ENCODE measurements at regions not wholly inside any gene's neighbourhood (a gene's known extent, or its start where the extent isn't known, plus 50 kb on each side); places are given as distances from the start of the nearest gene placed in this dataset.

GRCh38 chr18:41036346-41036745, 918.7 kb upstream of the PIK3C3 start:
- Histone ChIP-seq H3K9me3 (ENCODE audit: control insufficient read depth in 2 of 2, low read length in 2 of 2) (no peaks in the 10 kb centered on the region), H3K36me3 (ENCODE audit: control insufficient read depth in 2 of 2, insufficient read depth in 2 of 2, low read length in 2 of 2) (no peaks in the 10 kb centered on the region), H3K9ac (ENCODE audit: low read depth in 1 of 2, low read length in 2 of 2) (no peak overlapping the region), H3K27me3 (ENCODE audit: control insufficient read depth in 2 of 2, insufficient read depth in 2 of 2, low read length in 2 of 2) (no peaks in the 10 kb centered on the region), H3K4me1 (ENCODE audit: control insufficient read depth in 2 of 2, insufficient read depth in 2 of 2, low read length in 2 of 2) (no peaks in the 10 kb centered on the region), H3K27ac (ENCODE audit: low read depth in 2 of 2, low read length in 2 of 2) (no peak overlapping the region), H3K4me3 (ENCODE audit: low read length in 2 of 2) (no peak overlapping the region)

DNA sequence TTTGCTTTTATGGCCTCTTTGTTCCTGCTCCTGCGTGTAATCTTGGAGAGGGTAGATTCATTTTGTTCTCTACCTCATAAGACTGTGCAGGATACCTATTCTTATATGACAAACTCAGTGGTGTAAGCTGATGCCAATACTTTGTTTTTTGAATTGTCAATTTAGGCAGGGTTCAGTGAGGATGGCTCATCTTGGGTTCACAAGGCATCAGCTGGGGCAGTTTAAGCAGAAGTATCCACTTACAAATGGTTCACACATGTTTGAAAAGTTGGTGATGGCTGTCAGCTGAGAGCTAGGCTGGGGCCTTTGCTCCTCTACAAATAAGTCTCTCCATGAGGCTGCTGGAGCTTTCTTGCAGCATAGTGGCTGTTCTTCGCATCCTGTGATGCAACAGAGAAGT, 920.6 kb upstream of the PIK3C3 start:
- Histone ChIP-seq H3K36me3 (ENCODE audit: control insufficient read depth in 2 of 2, insufficient read depth in 2 of 2, low read length in 2 of 2) (no peaks in the 10 kb centered on the region), H3K9ac (ENCODE audit: low read depth in 1 of 2, low read length in 2 of 2) (no peak overlapping the region), H3K27ac (ENCODE audit: low read depth in 2 of 2, low read length in 2 of 2) (no peak overlapping the region), H3K4me1 (ENCODE audit: control insufficient read depth in 2 of 2, insufficient read depth in 2 of 2, low read length in 2 of 2) (no peaks in the 10 kb centered on the region), H3K9me3 (ENCODE audit: control insufficient read depth in 2 of 2, low read length in 2 of 2) (no peaks in the 10 kb centered on the region), H3K4me3 (ENCODE audit: low read length in 2 of 2) (no peak overlapping the region), H3K27me3 (ENCODE audit: control insufficient read depth in 2 of 2, insufficient read depth in 2 of 2, low read length in 2 of 2) (no peaks in the 10 kb centered on the region)

- Histone ChIP-seq H3K9ac (ENCODE audit: low read depth in 1 of 2, low read length in 2 of 2) (no peak overlapping the region), H3K4me3 (ENCODE audit: low read length in 2 of 2) (no peak overlapping the region), H3K9me3 (ENCODE audit: control insufficient read depth in 2 of 2, low read length in 2 of 2) (no peaks in the 10 kb centered on the region)
Observed at GRCh38 chr18:41025666-41026065, 929.4 kb upstream of the PIK3C3 start.

DNA sequence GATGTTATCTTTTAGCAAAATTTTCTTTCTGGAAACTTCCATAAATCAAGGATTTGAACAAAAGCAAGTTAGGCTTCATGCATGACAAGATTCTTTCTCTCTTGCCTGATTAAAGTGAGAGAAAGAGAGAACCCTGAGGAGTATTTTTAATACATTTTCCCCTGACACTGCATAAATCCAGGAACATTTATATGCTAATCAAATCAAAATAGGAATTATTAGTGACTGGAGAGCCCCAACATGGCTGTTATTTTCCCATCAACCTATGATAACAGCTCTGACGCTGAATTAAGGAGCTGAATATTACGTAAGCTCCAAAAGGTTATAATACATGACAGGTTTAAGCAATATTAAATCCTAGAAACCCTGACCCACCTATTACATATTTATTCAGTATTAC, 930.2 kb upstream of the PIK3C3 start:
- Histone ChIP-seq H3K4me3 (ENCODE audit: low read length in 2 of 2) (no peak overlapping the region), H3K9ac (ENCODE audit: low read depth in 1 of 2, low read length in 2 of 2) (no peak overlapping the region), H3K9me3 (ENCODE audit: control insufficient read depth in 2 of 2, low read length in 2 of 2) (no peaks in the 10 kb centered on the region), H3K27me3 (ENCODE audit: control insufficient read depth in 2 of 2, insufficient read depth in 2 of 2, low read length in 2 of 2) (no peaks in the 10 kb centered on the region), H3K4me1 (ENCODE audit: control insufficient read depth in 2 of 2, insufficient read depth in 2 of 2, low read length in 2 of 2) (no peaks in the 10 kb centered on the region), H3K27ac (ENCODE audit: low read depth in 2 of 2, low read length in 2 of 2) (no peak overlapping the region), H3K36me3 (ENCODE audit: control insufficient read depth in 2 of 2, insufficient read depth in 2 of 2, low read length in 2 of 2) (no peaks in the 10 kb centered on the region)

More at GRCh38 chr18:41025666-41026065, 929.4 kb upstream of the PIK3C3 start:
- Histone ChIP-seq H3K4me1 (ENCODE audit: control insufficient read depth in 2 of 2, insufficient read depth in 2 of 2, low read length in 2 of 2) (no peaks in the 10 kb centered on the region), H3K27ac (ENCODE audit: low read depth in 2 of 2, low read length in 2 of 2) (no peak overlapping the region), H3K27me3 (ENCODE audit: control insufficient read depth in 2 of 2, insufficient read depth in 2 of 2, low read length in 2 of 2) (no peaks in the 10 kb centered on the region), H3K36me3 (ENCODE audit: control insufficient read depth in 2 of 2, insufficient read depth in 2 of 2, low read length in 2 of 2) (no peaks in the 10 kb centered on the region)

GRCh38 chr18:41022484-41022883, 932.5 kb upstream of the PIK3C3 start:
- no peaks in the 10 kb centered on the region for H3K9me3 ChIP-seq (ENCODE audit: control insufficient read depth in 2 of 2, low read length in 2 of 2)
- no peak overlapping the region for H3K27ac ChIP-seq (ENCODE audit: low read depth in 2 of 2, low read length in 2 of 2)
- no peak overlapping the region for H3K9ac ChIP-seq (ENCODE audit: low read depth in 1 of 2, low read length in 2 of 2)
- H3K4me1 ChIP-seq (ENCODE audit: control insufficient read depth in 2 of 2, insufficient read depth in 2 of 2, low read length in 2 of 2), result no peaks in the 10 kb centered on the region
- H3K36me3 ChIP-seq (ENCODE audit: control insufficient read depth in 2 of 2, insufficient read depth in 2 of 2, low read length in 2 of 2), result no peaks in the 10 kb centered on the region
- H3K27me3 ChIP-seq (ENCODE audit: control insufficient read depth in 2 of 2, insufficient read depth in 2 of 2, low read length in 2 of 2), result no peaks in the 10 kb centered on the region
- no peak overlapping the region for H3K4me3 ChIP-seq (ENCODE audit: low read length in 2 of 2)

DNA sequence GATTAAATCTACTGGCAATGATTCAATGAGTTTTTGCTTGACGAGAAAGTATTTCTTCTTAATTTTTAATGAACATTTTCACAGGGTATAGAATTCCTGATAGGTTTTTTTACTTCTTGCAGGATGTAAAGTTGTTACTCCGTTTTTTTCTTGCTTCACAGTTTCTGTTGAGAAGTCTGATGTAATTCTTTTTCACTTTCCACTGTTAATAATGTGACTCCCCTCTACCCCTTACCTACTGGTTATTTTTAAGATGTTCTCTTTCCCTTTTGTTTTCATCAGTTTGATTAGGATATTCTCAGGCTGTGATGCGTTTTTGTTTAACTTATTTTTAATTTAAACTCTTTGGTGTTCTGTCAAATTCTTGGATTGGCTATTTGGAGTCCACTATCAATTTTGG, 933.9 kb upstream of the PIK3C3 start:
- Histone ChIP-seq H3K9me3 (ENCODE audit: control insufficient read depth in 2 of 2, low read length in 2 of 2) (no peaks in the 10 kb centered on the region), H3K27me3 (ENCODE audit: control insufficient read depth in 2 of 2, insufficient read depth in 2 of 2, low read length in 2 of 2) (no peaks in the 10 kb centered on the region), H3K9ac (ENCODE audit: low read depth in 1 of 2, low read length in 2 of 2) (no peak overlapping the region), H3K27ac (ENCODE audit: low read depth in 2 of 2, low read length in 2 of 2) (no peak overlapping the region), H3K4me1 (ENCODE audit: control insufficient read depth in 2 of 2, insufficient read depth in 2 of 2, low read length in 2 of 2) (no peaks in the 10 kb centered on the region), H3K4me3 (ENCODE audit: low read length in 2 of 2) (no peak overlapping the region), H3K36me3 (ENCODE audit: control insufficient read depth in 2 of 2, insufficient read depth in 2 of 2, low read length in 2 of 2) (no peaks in the 10 kb centered on the region)

GRCh38 chr18:41012194-41012593, 942.8 kb upstream of the PIK3C3 start:
- H3K27ac ChIP-seq (ENCODE audit: low read depth in 2 of 2, low read length in 2 of 2), result no peak overlapping the region
- no peaks in the 10 kb centered on the region for H3K4me1 ChIP-seq (ENCODE audit: control insufficient read depth in 2 of 2, insufficient read depth in 2 of 2, low read length in 2 of 2)
- no peak overlapping the region for H3K9ac ChIP-seq (ENCODE audit: low read depth in 1 of 2, low read length in 2 of 2)
- H3K27me3 ChIP-seq (ENCODE audit: control insufficient read depth in 2 of 2, insufficient read depth in 2 of 2, low read length in 2 of 2), result no peaks in the 10 kb centered on the region
- no peaks in the 10 kb centered on the region for H3K36me3 ChIP-seq (ENCODE audit: control insufficient read depth in 2 of 2, insufficient read depth in 2 of 2, low read length in 2 of 2)
- H3K4me3 ChIP-seq (ENCODE audit: low read length in 2 of 2), result no peak overlapping the region
- H3K9me3 ChIP-seq (ENCODE audit: control insufficient read depth in 2 of 2, low read length in 2 of 2), result no peaks in the 10 kb centered on the region

- H3K9me3 ChIP-seq (ENCODE audit: control insufficient read depth in 2 of 2, low read length in 2 of 2), result no peaks in the 10 kb centered on the region
- H3K9ac ChIP-seq (ENCODE audit: low read depth in 1 of 2, low read length in 2 of 2), result no peak overlapping the region
- no peak overlapping the region for H3K4me3 ChIP-seq (ENCODE audit: low read length in 2 of 2)
- no peaks in the 10 kb centered on the region for H3K36me3 ChIP-seq (ENCODE audit: control insufficient read depth in 2 of 2, insufficient read depth in 2 of 2, low read length in 2 of 2)
- H3K4me1 ChIP-seq (ENCODE audit: control insufficient read depth in 2 of 2, insufficient read depth in 2 of 2, low read length in 2 of 2), result no peaks in the 10 kb centered on the region
- H3K27me3 ChIP-seq (ENCODE audit: control insufficient read depth in 2 of 2, insufficient read depth in 2 of 2, low read length in 2 of 2), result no peaks in the 10 kb centered on the region
- H3K27ac ChIP-seq (ENCODE audit: low read depth in 2 of 2, low read length in 2 of 2), result no peak overlapping the region
Observed at GRCh38 chr18:41009926-41010325, 945.1 kb upstream of the PIK3C3 start.

DNA sequence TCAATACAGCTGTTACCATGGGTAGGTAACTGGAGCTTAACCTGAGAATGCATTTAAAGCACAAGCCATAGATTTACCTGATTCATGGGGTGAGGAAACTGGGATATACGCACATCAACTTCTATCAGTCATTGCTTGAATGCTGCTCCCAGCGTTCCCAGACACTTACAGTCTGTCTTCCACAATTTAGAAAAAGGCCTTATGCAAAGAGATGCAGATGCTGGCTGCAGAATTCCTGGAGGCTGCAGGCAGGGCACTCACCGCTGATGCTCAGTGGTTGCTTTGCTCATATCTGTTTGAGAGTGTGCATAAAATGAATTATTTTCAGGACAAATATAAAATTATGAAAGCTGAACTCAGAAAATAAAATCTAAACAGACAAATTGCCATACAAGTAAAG, 950.7 kb upstream of the PIK3C3 start:
- no peaks in the 10 kb centered on the region for H3K4me1 ChIP-seq (ENCODE audit: control insufficient read depth in 2 of 2, insufficient read depth in 2 of 2, low read length in 2 of 2)
- no peaks in the 10 kb centered on the region for H3K9me3 ChIP-seq (ENCODE audit: control insufficient read depth in 2 of 2, low read length in 2 of 2)
- H3K9ac ChIP-seq (ENCODE audit: low read depth in 1 of 2, low read length in 2 of 2), result no peak overlapping the region
- no peak overlapping the region for H3K27ac ChIP-seq (ENCODE audit: low read depth in 2 of 2, low read length in 2 of 2)
- no peak overlapping the region for H3K4me3 ChIP-seq (ENCODE audit: low read length in 2 of 2)
- H3K27me3 ChIP-seq (ENCODE audit: control insufficient read depth in 2 of 2, insufficient read depth in 2 of 2, low read length in 2 of 2), result no peaks in the 10 kb centered on the region
- H3K36me3 ChIP-seq (ENCODE audit: control insufficient read depth in 2 of 2, insufficient read depth in 2 of 2, low read length in 2 of 2), result no peaks in the 10 kb centered on the region

- H3K4me1 ChIP-seq (ENCODE audit: control insufficient read depth in 2 of 2, insufficient read depth in 2 of 2, low read length in 2 of 2), result no peaks in the 10 kb centered on the region
- H3K36me3 ChIP-seq (ENCODE audit: control insufficient read depth in 2 of 2, insufficient read depth in 2 of 2, low read length in 2 of 2), result no peaks in the 10 kb centered on the region
- H3K9me3 ChIP-seq (ENCODE audit: control insufficient read depth in 2 of 2, low read length in 2 of 2), result no peaks in the 10 kb centered on the region
- H3K27ac ChIP-seq (ENCODE audit: low read depth in 2 of 2, low read length in 2 of 2), result no peak overlapping the region
- no peak overlapping the region for H3K4me3 ChIP-seq (ENCODE audit: low read length in 2 of 2)
- H3K27me3 ChIP-seq (ENCODE audit: control insufficient read depth in 2 of 2, insufficient read depth in 2 of 2, low read length in 2 of 2), result no peaks in the 10 kb centered on the region
- no peak overlapping the region for H3K9ac ChIP-seq (ENCODE audit: low read depth in 1 of 2, low read length in 2 of 2)
Observed at GRCh38 chr18:40995529-40995928, 959.5 kb upstream of the PIK3C3 start.

DNA sequence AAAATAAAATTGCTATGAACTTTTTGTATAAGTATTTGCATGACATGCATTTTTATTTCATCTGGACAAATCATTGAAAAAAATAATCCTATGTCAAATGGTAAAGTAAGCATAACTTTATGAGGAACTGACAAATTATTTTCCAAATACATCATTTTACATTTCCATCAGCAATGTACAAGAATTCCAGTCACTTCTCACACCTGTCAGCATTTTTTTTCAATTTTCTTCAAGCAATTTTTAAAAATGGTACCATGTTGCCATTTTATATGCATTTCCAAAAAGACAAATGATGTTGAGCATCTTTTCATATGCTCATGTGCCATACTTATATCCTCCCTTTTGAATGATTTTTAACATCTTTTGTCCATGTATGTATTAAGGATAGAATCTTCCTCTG, 961.7 kb upstream of the PIK3C3 start:
- Histone ChIP-seq H3K4me3 (ENCODE audit: low read length in 2 of 2) (no peak overlapping the region), H3K4me1 (ENCODE audit: control insufficient read depth in 2 of 2, insufficient read depth in 2 of 2, low read length in 2 of 2) (no peaks in the 10 kb centered on the region), H3K9me3 (ENCODE audit: control insufficient read depth in 2 of 2, low read length in 2 of 2) (no peaks in the 10 kb centered on the region), H3K27me3 (ENCODE audit: control insufficient read depth in 2 of 2, insufficient read depth in 2 of 2, low read length in 2 of 2) (no peaks in the 10 kb centered on the region), H3K9ac (ENCODE audit: low read depth in 1 of 2, low read length in 2 of 2) (no peak overlapping the region), H3K36me3 (ENCODE audit: control insufficient read depth in 2 of 2, insufficient read depth in 2 of 2, low read length in 2 of 2) (no peaks in the 10 kb centered on the region), H3K27ac (ENCODE audit: low read depth in 2 of 2, low read length in 2 of 2) (no peak overlapping the region)
